ENCODE measurements at regions not wholly inside any gene's neighbourhood (a gene's known extent, or its start where the extent isn't known, plus 50 kb on each side); places are given as distances from the start of the nearest gene placed in this dataset.

- DNase-seq (ENCODE audit: low read depth, low spot score): no peak
These were observed 401.0 kb upstream of the EEF2KMT start for GRCh38 chr16:5498562-5498961.

- DNase-seq (ENCODE audit: low read depth, low spot score): no peak
These were observed 398.4 kb upstream of the EEF2KMT start for GRCh38 chr16:5496013-5496412.

- peak; percentile 36 for DNase-seq (ENCODE audit: low read depth, low spot score)
These were observed 392.9 kb upstream of the EEF2KMT start for GRCh38 chr16:5490499-5490898.

- no peak for DNase-seq (ENCODE audit: low read depth, low spot score)
These were observed 391.0 kb upstream of the EEF2KMT start for GRCh38 chr16:5488581-5488980.

- DNase-seq (ENCODE audit: low read depth, low spot score): no peak
These were observed 390.1 kb upstream of the EEF2KMT start for GRCh38 chr16:5487728-5488127.

- DNase-seq (ENCODE audit: low read depth, low spot score): no peak
These were observed 384.7 kb upstream of the EEF2KMT start for GRCh38 chr16:5482256-5482655.

GRCh38 chr16:5480431-5481195, 383.0 kb upstream of the EEF2KMT start:
- DNase-seq (ENCODE audit: low read depth, low spot score): no peak

- DNase-seq (ENCODE audit: low read depth, low spot score): no peak
These were observed 382.3 kb upstream of the EEF2KMT start for GRCh38 chr16:5479926-5480325.

- no peak for DNase-seq (ENCODE audit: low read depth, low spot score)
These were observed 380.4 kb upstream of the EEF2KMT start for GRCh38 chr16:5478036-5478435.

- DNase-seq (ENCODE audit: low read depth, low spot score): no peak
These were observed 379.7 kb upstream of the EEF2KMT start for GRCh38 chr16:5477251-5477650.

- no peak for DNase-seq (ENCODE audit: low read depth, low spot score)
These were observed 375.0 kb upstream of the EEF2KMT start for GRCh38 chr16:5472552-5472951.

- DNase-seq (ENCODE audit: low read depth, low spot score): no peak
These were observed 370.9 kb upstream of the EEF2KMT start for GRCh38 chr16:5468488-5468887.

GRCh38 chr16:5467552-5467951, 370.0 kb upstream of the EEF2KMT start:
- DNase-seq (ENCODE audit: low read depth, low spot score): no peak

GRCh38 chr16:5466551-5466950, 369.0 kb upstream of the EEF2KMT start:
- DNase-seq (ENCODE audit: low read depth, low spot score): no peak

GRCh38 chr16:5465714-5466113, 368.1 kb upstream of the EEF2KMT start:
- DNase-seq (ENCODE audit: low read depth, low spot score): no peak

- no peak for DNase-seq (ENCODE audit: low read depth, low spot score)
These were observed 366.2 kb upstream of the EEF2KMT start for GRCh38 chr16:5463820-5464219.

- DNase-seq (ENCODE audit: low read depth, low spot score): no peak
These were observed 364.0 kb upstream of the EEF2KMT start for GRCh38 chr16:5461574-5461973.

GRCh38 chr16:5461141-5461540, 363.5 kb upstream of the EEF2KMT start:
- DNase-seq (ENCODE audit: low read depth, low spot score): no peak

GRCh38 chr16:5460701-5461100, 363.1 kb upstream of the EEF2KMT start:
- DNase-seq (ENCODE audit: low read depth, low spot score): no peak

- DNase-seq (ENCODE audit: low read depth, low spot score): no peak
These were observed 362.3 kb upstream of the EEF2KMT start for GRCh38 chr16:5459863-5460262.

- no peak for DNase-seq (ENCODE audit: low read depth, low spot score)
These were observed 357.5 kb upstream of the EEF2KMT start for GRCh38 chr16:5455110-5455509.

- DNase-seq (ENCODE audit: low read depth, low spot score): no peak
These were observed 356.8 kb upstream of the EEF2KMT start for GRCh38 chr16:5454349-5454748.

GRCh38 chr16:5451641-5452040, 354.0 kb upstream of the EEF2KMT start:
- DNase-seq (ENCODE audit: low read depth, low spot score): no peak
